Activated naive CD4-positive, alpha-beta T cell treated with anti-CD3 and anti-CD28 coated beads, Interleukin-2, amount 10 ng/mL, durations not matched to agents 7 days and 5 days (primary cell): ENCODE measurements at regions not wholly inside any gene's neighbourhood (a gene's known extent, or its start where the extent isn't known, plus 50 kb on each side); places are given as distances from the start of the nearest gene placed in this dataset.

Source experiments
- CTCF ChIA-PET: fragments of 350-600 bp; sonication (Branson Sonifier 250); formaldehyde crosslinking; loops from one replicate; lab custom pipeline; 2021; ENCODE audit warnings: antibody characterized with exemption; lab: Charles Lee
- DNase-seq: peaks from one replicate; pipeline ENCODE4 v3.0.0-alpha.2; 2020
- H3K27ac Mint-ChIP-seq: one replicate; pipeline ENCODE4 v1.8.0; 2021; ENCODE audit warnings: mild to moderate bottlenecking, moderate library complexity, mixed read lengths
- H3K27me3 Mint-ChIP-seq: one replicate; pipeline ENCODE4 v1.8.0; 2021; ENCODE audit warnings: mild to moderate bottlenecking, mixed read lengths
- H3K36me3 Mint-ChIP-seq: one replicate; pipeline ENCODE4 v1.8.0; 2021; ENCODE audit warnings: mixed read lengths
- H3K4me1 Mint-ChIP-seq: one replicate; pipeline ENCODE4 v1.8.0; 2021; ENCODE audit warnings: mixed read lengths
- H3K4me3 Mint-ChIP-seq: one replicate; pipeline ENCODE4 v1.8.0; 2021; ENCODE audit warnings: mild to moderate bottlenecking, moderate library complexity, mixed read lengths
- H3K9me3 Mint-ChIP-seq: one replicate; pipeline ENCODE4 v1.8.0; 2021; ENCODE audit warnings: mixed read lengths

DNA sequence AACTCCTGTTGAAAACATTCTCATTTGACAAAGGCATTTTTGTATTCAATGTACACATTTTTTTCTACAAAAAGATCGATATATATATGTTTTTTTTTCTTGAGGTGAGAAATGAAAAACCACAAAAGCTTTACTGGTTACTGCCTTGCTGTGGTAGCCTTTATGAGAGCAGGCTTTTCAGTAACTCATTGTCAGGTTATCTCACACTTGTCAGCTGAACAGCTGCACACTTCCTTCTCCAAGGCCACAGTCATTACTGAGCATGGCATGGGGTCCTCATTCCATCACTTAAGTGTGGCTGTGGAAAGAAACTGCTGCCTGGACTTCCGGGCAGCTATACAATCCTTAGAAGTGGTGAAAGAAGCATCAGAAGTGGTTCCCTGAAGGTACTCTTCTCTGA, 169.3 kb upstream of the ZP4 start:
- Mint-ChIP-seq H3K4me3 (no peak overlapping the region), H3K4me1 (no peaks in the 10 kb centered on the region), H3K9me3 (peaks cover 6% of the 10 kb centered on the region), H3K27ac (no peak overlapping the region), H3K36me3 (no peaks in the 10 kb centered on the region), H3K27me3 (no peaks in the 10 kb centered on the region)
- CTCF ChIA-PET, result no interaction called here
- DNase-seq, result no peak

GRCh38 chr1:238052496-238053266, 162.0 kb upstream of the ZP4 start:
- CTCF ChIA-PET, result interaction anchor here (0.7 kb wide), 1 partner anchor 532 kb away, joined by 3 read pairs; no protein-coding TSS in a partner anchor
- H3K4me3 Mint-ChIP-seq, result no peak overlapping the region
- no peak overlapping the region for H3K27ac Mint-ChIP-seq
- no peaks in the 10 kb centered on the region for H3K4me1 Mint-ChIP-seq
- H3K9me3 Mint-ChIP-seq, result peaks cover 2% of the 10 kb centered on the region
- no peaks in the 10 kb centered on the region for H3K27me3 Mint-ChIP-seq
- DNase-seq, result no peak
- no peaks in the 10 kb centered on the region for H3K36me3 Mint-ChIP-seq

- Mint-ChIP-seq H3K9me3 (peaks cover 18% of the 10 kb centered on the region), H3K4me3 (no peak overlapping the region), H3K4me1 (no peaks in the 10 kb centered on the region), H3K36me3 (no peaks in the 10 kb centered on the region), H3K27ac (no peak overlapping the region), H3K27me3 (no peaks in the 10 kb centered on the region)
- CTCF ChIA-PET, result no interaction called here
- no peak for DNase-seq
Measured at GRCh38 chr1:238029126-238029525, 138.4 kb upstream of the ZP4 start.

DNA sequence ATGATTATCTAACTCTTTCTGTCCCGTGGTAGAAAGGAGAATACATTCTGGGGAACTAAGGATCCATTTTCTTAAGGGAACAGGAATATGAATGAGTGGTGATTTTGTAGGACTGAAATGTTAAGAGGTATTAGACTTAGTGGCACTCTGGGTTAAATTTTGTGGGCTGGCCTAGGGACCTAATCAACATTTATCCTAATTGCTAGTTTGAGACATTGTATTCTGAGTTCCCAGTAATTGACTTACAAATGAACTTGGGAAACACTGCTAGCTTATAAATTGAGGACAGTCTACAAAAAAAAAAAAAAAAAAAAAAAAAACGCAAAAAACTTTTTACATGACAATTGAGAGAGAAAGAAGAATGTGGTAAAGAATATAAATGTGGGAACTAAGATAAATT, 136.6 kb upstream of the ZP4 start:
- Mint-ChIP-seq H3K36me3 (no peaks in the 10 kb centered on the region), H3K4me3 (no peak overlapping the region), H3K4me1 (no peaks in the 10 kb centered on the region), H3K9me3 (peaks cover 9% of the 10 kb centered on the region), H3K27me3 (no peaks in the 10 kb centered on the region), H3K27ac (no peak overlapping the region)
- no peak for DNase-seq
- CTCF ChIA-PET, result no interaction called here

DNA sequence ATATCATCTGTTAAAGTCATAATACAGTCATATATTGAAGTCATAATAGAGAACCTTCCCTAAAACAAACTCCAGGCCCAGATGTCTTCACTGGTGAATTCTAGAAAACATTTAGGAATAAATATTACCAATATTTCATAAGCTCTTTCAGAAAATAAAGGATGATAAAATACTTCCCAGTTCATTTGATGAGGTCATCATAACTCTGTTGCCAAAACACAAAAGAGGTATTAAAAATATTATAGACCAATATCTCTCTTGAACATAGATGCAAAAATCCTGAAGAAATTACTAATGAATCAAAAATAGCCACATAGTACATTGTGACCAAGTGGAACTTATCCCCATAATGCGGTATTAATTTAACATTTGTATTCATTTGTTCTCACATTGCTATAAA, 132.4 kb upstream of the ZP4 start:
- CTCF ChIA-PET, result no interaction called here
- Mint-ChIP-seq H3K4me3 (no peak overlapping the region), H3K27me3 (no peaks in the 10 kb centered on the region), H3K4me1 (no peaks in the 10 kb centered on the region), H3K9me3 (peaks cover 10% of the 10 kb centered on the region), H3K36me3 (no peaks in the 10 kb centered on the region), H3K27ac (no peak overlapping the region)
- no peak for DNase-seq

- Mint-ChIP-seq H3K27me3 (no peaks in the 10 kb centered on the region), H3K9me3 (peaks cover 26% of the 10 kb centered on the region), H3K27ac (no peak overlapping the region), H3K4me1 (no peaks in the 10 kb centered on the region), H3K4me3 (no peak overlapping the region), H3K36me3 (no peaks in the 10 kb centered on the region)
- CTCF ChIA-PET, result no interaction called here
- no peak for DNase-seq
Measured at GRCh38 chr1:238018214-238018613, 127.5 kb upstream of the ZP4 start.

- CTCF ChIA-PET, result no interaction called here
- no peak overlapping the region for H3K27ac Mint-ChIP-seq
Measured at GRCh38 chr1:238006779-238007178, 116.1 kb upstream of the ZP4 start.

DNA sequence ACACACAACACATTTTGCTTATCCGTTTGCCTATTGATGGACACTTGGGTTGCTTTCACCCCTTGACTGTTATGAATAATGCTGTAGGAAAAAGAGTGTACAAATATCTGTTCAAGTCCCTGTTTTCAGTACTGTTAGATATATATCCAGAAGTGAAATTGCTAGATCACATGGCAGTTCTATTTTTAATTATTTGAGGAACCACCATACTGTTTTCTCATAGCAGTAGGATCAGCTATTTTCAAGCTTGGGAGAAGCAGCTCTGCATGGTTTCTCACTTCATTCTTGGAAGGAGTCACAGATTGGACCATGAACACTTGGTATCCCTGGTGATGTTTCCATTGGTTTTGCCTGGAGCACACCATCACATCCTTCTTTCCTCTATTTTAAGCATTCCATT, 114.4 kb upstream of the ZP4 start:
- H3K9me3 Mint-ChIP-seq, result peaks cover 2% of the 10 kb centered on the region
- no peaks in the 10 kb centered on the region for H3K36me3 Mint-ChIP-seq
- no peaks in the 10 kb centered on the region for H3K4me1 Mint-ChIP-seq
- H3K27ac Mint-ChIP-seq, result no peak overlapping the region
- CTCF ChIA-PET, result no interaction called here
- H3K27me3 Mint-ChIP-seq, result no peaks in the 10 kb centered on the region
- H3K4me3 Mint-ChIP-seq, result no peak overlapping the region
- DNase-seq, result no peak

More at GRCh38 chr1:238006779-238007178, 116.1 kb upstream of the ZP4 start:
- H3K4me1 Mint-ChIP-seq, result no peaks in the 10 kb centered on the region
- DNase-seq, result no peak
- no peak overlapping the region for H3K4me3 Mint-ChIP-seq
- no peaks in the 10 kb centered on the region for H3K27me3 Mint-ChIP-seq
- H3K9me3 Mint-ChIP-seq, result peaks cover 5% of the 10 kb centered on the region
- H3K36me3 Mint-ChIP-seq, result no peaks in the 10 kb centered on the region

DNA sequence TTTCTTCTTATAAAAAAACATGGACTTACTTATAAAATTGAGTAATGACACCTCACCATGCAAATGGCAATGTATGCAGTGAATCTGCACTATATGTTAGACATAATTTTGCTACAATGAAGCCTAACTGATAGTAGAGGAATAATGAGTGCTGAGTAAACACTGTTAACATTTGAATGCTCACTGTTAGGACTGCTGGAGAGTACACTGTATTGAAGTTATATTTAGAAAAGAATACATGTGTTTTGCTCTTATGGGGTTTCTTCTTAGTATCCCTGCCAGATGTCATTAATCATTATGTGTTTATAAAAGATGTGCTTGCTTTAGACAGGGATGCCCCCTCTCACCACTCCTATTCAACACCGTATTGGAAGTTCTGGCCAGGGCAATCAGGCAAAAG, 111.1 kb upstream of the ZP4 start:
- DNase-seq, result no peak
- CTCF ChIA-PET, result no interaction called here
- Mint-ChIP-seq H3K27ac (no peak overlapping the region), H3K4me1 (no peaks in the 10 kb centered on the region), H3K9me3 (no peaks in the 10 kb centered on the region), H3K4me3 (no peak overlapping the region), H3K36me3 (no peaks in the 10 kb centered on the region), H3K27me3 (no peaks in the 10 kb centered on the region)

GRCh38 chr1:237999426-238000052, 108.8 kb upstream of the ZP4 start:
- Mint-ChIP-seq H3K9me3 (no peaks in the 10 kb centered on the region), H3K36me3 (no peaks in the 10 kb centered on the region), H3K27ac (no peak overlapping the region), H3K27me3 (no peaks in the 10 kb centered on the region), H3K4me1 (no peaks in the 10 kb centered on the region), H3K4me3 (no peak overlapping the region)
- CTCF ChIA-PET, result no interaction called here
- DNase-seq, result no peak

- DNase-seq, result no peak
- Mint-ChIP-seq H3K27ac (no peak overlapping the region), H3K9me3 (no peaks in the 10 kb centered on the region), H3K4me3 (no peak overlapping the region), H3K4me1 (no peaks in the 10 kb centered on the region), H3K36me3 (no peaks in the 10 kb centered on the region), H3K27me3 (no peaks in the 10 kb centered on the region)
- CTCF ChIA-PET, result no interaction called here
Measured at GRCh38 chr1:237998581-237998980, 107.9 kb upstream of the ZP4 start.

- H3K9me3 Mint-ChIP-seq, result peaks cover 3% of the 10 kb centered on the region
- no peaks in the 10 kb centered on the region for H3K4me1 Mint-ChIP-seq
- DNase-seq, result no peak
- no peaks in the 10 kb centered on the region for H3K36me3 Mint-ChIP-seq
- H3K4me3 Mint-ChIP-seq, result no peak overlapping the region
- H3K27me3 Mint-ChIP-seq, result no peaks in the 10 kb centered on the region
- no peak overlapping the region for H3K27ac Mint-ChIP-seq
- CTCF ChIA-PET, result no interaction called here
Measured at GRCh38 chr1:237983496-237983895, 92.8 kb upstream of the ZP4 start.

DNA sequence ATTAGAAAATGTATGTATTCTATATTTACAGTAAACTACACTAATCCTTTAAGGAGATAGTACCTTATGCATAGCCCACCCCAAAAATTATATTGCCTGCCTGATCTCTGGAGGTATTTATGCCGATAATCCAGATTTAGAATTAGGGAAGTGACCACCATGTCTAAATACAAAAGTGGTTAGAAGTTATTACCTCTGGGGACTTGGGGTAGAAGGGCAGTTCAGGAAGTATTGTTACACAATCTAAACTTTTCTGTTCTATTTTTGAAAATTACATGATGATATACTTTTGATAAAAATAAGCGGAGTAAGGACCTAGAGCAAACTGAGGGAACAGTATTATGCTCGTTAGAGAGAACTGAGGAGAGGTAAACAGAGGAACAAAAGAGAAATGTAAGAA, 90.5 kb upstream of the ZP4 start:
- CTCF ChIA-PET, result no interaction called here
- no peak overlapping the region for H3K4me3 Mint-ChIP-seq
- H3K27me3 Mint-ChIP-seq, result no peaks in the 10 kb centered on the region
- no peaks in the 10 kb centered on the region for H3K4me1 Mint-ChIP-seq
- peaks cover under 1% of the 10 kb centered on the region for H3K9me3 Mint-ChIP-seq
- H3K27ac Mint-ChIP-seq, result no peak overlapping the region
- H3K36me3 Mint-ChIP-seq, result no peaks in the 10 kb centered on the region
- no peak for DNase-seq

DNA sequence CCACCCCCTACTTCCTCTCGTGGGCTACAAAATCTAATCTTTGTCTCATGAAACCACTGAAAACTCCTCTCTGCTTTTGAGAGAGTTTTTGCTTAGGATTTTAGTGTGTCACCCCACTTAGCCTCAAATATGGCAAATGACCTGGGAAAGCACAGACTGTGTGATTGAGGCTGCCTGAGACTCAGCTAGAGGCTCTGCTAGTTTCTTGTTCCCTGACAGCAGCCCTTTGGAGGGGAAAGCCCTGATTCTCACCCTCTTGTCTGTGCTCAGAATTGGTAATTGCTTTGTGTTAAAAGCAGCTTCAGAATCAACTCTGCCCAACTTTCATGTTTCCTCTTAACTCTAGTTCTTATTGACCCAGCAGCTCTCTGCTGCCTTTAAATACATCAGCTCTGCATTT, 85.6 kb upstream of the ZP4 start:
- Mint-ChIP-seq H3K27me3 (no peaks in the 10 kb centered on the region), H3K36me3 (no peaks in the 10 kb centered on the region)
- CTCF ChIA-PET, result no interaction called here

DNA sequence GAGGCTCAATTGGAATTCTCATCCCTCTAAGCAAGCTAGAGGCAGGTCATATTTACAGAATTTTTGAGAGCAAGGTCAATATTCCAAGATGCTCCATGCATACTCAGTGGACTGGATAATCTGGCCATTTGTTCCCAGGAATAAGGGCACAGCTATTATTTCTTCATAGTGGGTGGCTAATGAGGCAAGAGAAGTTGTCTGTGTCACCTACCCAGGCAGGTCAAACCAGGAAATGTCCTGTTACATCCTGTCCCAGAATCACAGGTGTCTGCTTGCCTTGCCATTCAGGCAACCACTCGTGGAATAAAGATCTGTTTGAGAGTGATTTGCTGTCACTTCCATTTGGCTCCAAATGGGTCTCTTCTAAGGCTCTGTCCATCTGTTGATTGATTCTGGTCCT, 85.2 kb upstream of the ZP4 start:
- no peak overlapping the region for H3K4me3 Mint-ChIP-seq
- no peaks in the 10 kb centered on the region for H3K27me3 Mint-ChIP-seq
- H3K36me3 Mint-ChIP-seq, result no peaks in the 10 kb centered on the region
- H3K27ac Mint-ChIP-seq, result no peak overlapping the region
- no peaks in the 10 kb centered on the region for H3K9me3 Mint-ChIP-seq
- no peak for DNase-seq
- CTCF ChIA-PET, result no interaction called here
- H3K4me1 Mint-ChIP-seq, result no peaks in the 10 kb centered on the region

More for the DNA sequence above, 85.6 kb upstream of the ZP4 start:
- H3K9me3 Mint-ChIP-seq, result no peaks in the 10 kb centered on the region
- no peak for DNase-seq
- no peak overlapping the region for H3K27ac Mint-ChIP-seq
- no peak overlapping the region for H3K4me3 Mint-ChIP-seq
- no peaks in the 10 kb centered on the region for H3K4me1 Mint-ChIP-seq
